ENCODE measurements at regions not wholly inside any gene's neighbourhood (a gene's known extent, or its start where the extent isn't known, plus 50 kb on each side); places are given as distances from the start of the nearest gene placed in this dataset.

DNA sequence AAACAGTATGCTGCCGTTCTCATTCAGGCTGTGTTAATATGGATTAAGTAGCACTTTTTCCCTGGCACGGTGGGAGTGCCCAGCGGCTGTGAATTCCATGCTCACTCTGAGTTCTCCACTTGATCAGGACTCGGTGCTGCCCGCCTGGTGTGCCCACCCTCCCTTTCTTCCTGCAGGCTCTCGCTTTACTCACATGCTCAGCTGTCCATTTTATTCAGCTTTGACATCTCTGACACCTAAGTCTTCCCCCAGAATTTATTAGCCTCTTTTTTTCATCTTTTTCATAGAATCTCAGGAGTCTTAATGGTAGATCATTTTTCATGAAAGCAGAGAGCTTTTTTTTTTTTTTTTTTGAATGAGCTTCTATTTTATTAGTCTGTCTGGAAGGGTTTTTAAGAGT lies 626.5 kb downstream of the IRX1 start:
- H3K27me3 Mint-ChIP-seq (ENCODE audit: low read depth) = no peaks in the 10 kb centered on the region
- no peak for ATAC-seq (replicated peaks in 1 of 2)
- no peaks in the 10 kb centered on the region for H3K36me3 Mint-ChIP-seq (ENCODE audit: insufficient read depth in 2 of 2)
- DNase-seq = no peak
- no peak overlapping the region for H3K4me3 Mint-ChIP-seq
- no peaks in the 10 kb centered on the region for H3K4me1 Mint-ChIP-seq (ENCODE audit: low read depth)
- no peak overlapping the region for H3K27ac Mint-ChIP-seq
- peaks cover 0 to 6% of the 10 kb centered on the region in 2 donors for H3K9me3 Mint-ChIP-seq

DNA sequence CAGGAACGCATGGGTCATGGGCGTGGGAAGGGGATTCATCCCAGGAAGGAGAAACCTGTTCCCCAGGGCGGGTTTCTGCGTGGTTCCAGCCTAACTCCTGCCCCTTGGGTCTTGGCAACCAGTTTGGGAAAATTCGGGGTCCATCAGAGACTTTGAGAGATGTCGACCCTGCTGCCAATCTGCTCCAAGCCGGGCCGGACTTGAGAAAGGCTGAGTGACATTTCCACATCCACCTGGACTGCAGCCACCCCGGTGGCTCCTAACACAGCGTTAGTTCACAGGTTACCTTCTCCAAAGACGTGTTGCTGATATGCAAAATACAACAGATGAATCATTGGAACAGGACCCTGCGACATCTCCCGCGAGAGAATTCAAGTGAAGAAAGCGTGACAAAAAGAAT lies 627.2 kb downstream of the IRX1 start:
- Mint-ChIP-seq H3K4me3 (no peak overlapping the region), H3K4me1 (ENCODE audit: low read depth) (no peaks in the 10 kb centered on the region), H3K27me3 (ENCODE audit: low read depth) (no peaks in the 10 kb centered on the region), H3K27ac (no peak overlapping the region), H3K36me3 (ENCODE audit: insufficient read depth in 2 of 2) (no peaks in the 10 kb centered on the region), H3K9me3 (peaks cover 0 to 4% of the 10 kb centered on the region in 2 donors)
- no peak for ATAC-seq (replicated peaks in 1 of 2)
- DNase-seq = no peak

DNA sequence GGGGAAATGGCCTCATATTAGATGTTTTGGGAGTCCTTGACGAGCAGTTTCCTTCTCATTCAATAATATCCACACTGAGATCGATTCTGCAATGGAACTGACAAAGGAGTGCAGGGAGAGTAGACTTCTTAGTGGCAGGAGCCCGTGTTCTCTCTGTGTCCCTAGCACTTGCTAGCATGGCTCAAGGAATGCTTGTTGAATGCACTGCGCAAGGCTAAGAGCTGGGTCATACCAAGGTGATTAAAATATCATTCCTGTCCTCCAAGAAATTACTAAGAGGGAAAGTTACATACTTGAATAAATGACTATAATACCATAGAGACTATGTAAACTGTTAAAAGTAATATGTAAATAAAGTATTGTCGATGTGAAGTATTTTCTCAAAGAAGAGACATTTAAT lies 630.1 kb downstream of the IRX1 start:
- no peak for DNase-seq
- peaks cover 0 to 3% of the 10 kb centered on the region in 2 donors for H3K9me3 Mint-ChIP-seq
- H3K4me3 Mint-ChIP-seq = no peak overlapping the region
- H3K36me3 Mint-ChIP-seq (ENCODE audit: insufficient read depth in 2 of 2) = no peaks in the 10 kb centered on the region
- H3K4me1 Mint-ChIP-seq (ENCODE audit: low read depth) = no peaks in the 10 kb centered on the region
- H3K27me3 Mint-ChIP-seq (ENCODE audit: low read depth) = no peaks in the 10 kb centered on the region
- no peak overlapping the region for H3K27ac Mint-ChIP-seq
- ATAC-seq (replicated peaks in 1 of 2) = no peak

DNA sequence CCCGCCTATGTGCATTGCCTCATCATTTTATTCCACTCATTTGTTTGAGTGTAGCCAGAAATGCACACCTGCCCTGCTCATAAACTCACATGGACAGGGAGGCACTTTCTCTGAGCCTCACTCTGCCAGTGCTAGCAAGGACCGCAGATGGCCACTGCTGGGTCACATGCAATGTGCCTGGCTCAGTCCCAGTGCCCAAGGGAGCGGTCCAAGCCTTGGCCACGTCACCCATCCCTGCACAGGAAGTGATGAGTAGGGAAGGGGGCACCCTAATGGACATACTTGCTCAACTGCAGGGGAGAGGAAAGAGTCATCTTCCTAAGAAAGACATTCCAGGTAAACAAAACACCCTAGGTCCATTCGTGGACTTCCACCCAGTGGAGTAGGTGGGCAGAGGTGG lies 630.9 kb downstream of the IRX1 start:
- H3K27ac Mint-ChIP-seq = no peak overlapping the region
- H3K36me3 Mint-ChIP-seq (ENCODE audit: insufficient read depth in 2 of 2) = no peaks in the 10 kb centered on the region
- H3K9me3 Mint-ChIP-seq = peaks cover 0 to 3% of the 10 kb centered on the region in 2 donors
- H3K27me3 Mint-ChIP-seq (ENCODE audit: low read depth) = no peaks in the 10 kb centered on the region
- DNase-seq (no peak), ATAC-seq (replicated peaks in 1 of 2) (no peak)
- H3K4me3 Mint-ChIP-seq = no peak overlapping the region
- H3K4me1 Mint-ChIP-seq (ENCODE audit: low read depth) = no peaks in the 10 kb centered on the region

DNA sequence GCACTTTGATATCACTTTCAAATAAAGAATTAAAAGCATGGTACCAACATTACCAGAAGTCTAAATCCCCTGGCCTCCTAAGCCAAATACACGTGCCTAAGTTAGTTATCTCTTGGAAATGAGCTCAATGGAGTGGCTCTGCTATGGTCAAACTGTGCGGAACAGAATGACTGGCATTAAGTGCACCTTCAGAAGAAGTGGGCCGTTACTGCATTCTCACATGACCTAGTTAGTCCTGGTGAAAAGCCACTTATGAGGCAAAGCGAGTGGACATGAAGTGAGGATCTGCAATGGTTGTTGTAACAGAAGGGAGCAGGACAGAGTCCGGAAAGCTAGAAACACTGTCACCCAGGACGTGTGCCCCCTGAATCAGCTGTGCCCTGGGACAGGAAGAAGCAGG lies 633.1 kb downstream of the IRX1 start:
- no peaks in the 10 kb centered on the region for H3K4me1 Mint-ChIP-seq (ENCODE audit: low read depth)
- DNase-seq (no peak), ATAC-seq (replicated peaks in 1 of 2) (no peak)
- H3K27ac Mint-ChIP-seq = no peak overlapping the region
- peaks cover 0 to 6% of the 10 kb centered on the region in 2 donors for H3K9me3 Mint-ChIP-seq
- H3K27me3 Mint-ChIP-seq (ENCODE audit: low read depth) = no peaks in the 10 kb centered on the region
- H3K4me3 Mint-ChIP-seq = no peak overlapping the region
- peaks cover 2% of the 10 kb centered on the region in 2 donors for H3K36me3 Mint-ChIP-seq (ENCODE audit: insufficient read depth in 2 of 2)

DNA sequence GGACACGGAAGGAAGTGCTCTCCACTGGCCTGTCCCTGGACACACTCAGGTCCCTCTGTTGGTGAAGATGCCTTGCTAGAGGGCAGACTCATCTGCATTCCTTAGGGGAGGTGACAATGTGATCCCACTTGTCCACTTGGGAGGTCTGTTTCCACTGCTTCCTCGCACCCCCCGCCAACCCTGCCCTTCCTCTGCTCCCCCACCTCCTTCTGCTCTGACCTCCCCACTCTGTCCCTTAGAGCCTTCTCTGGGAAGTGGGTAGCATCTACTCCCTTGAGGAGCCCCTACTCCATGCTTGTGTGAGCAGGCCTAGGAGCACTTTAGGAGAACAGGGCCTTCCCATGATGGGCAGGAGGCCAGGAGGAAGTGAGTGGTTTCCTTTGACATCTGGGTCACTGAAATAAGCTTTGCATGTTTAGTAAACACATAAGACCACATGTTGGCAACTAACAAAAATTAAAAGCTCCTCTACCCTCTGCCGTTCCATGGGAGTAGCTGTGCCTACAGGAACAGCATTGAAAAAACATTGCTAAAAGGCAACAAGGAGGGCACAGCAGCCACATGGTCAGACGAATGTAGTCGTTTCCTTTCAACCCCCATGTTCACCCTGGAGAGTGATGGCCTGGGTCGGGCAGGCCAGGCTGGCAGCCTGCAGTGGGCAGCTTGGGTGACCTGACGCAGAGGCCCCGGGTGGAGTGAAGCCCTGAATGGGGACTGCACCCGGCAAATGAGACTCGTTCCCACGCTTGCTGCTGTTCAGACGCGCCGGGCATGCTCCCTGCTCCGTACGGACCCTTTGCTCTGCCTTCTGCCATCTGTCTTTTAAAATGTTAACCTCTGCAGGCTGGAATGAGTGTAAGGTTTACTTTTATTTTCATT lies 634.0 kb downstream of the IRX1 start:
- Mint-ChIP-seq H3K36me3 (ENCODE audit: insufficient read depth in 2 of 2) (peaks cover 3 to 7% of the 10 kb centered on the region in 2 donors), H3K4me1 (ENCODE audit: low read depth) (no peaks in the 10 kb centered on the region), H3K9me3 (peaks cover 0 to 14% of the 10 kb centered on the region in 2 donors), H3K27ac (no peak overlapping the region), H3K4me3 (no peak overlapping the region), H3K27me3 (ENCODE audit: low read depth) (no peaks in the 10 kb centered on the region)
- ATAC-seq (replicated peaks in 1 of 2) (no peak), DNase-seq (no peak)

DNA sequence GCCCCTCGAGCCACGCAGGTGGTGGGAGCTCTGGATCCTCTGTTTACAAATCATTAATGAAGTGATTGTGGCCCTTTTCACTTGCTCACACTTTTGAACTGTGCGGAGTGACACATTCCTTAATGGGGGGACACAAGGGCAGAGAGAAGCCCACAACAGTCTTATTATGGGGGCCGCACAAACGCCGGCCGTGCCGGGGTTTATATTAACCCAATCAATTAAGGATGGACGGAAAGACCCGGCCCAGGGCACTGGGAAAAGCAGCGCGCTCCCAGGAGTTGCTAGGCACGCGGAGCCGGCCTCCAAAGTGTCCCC lies 634.8 kb downstream of the IRX1 start:
- Mint-ChIP-seq H3K9me3 (peaks cover 0 to 16% of the 10 kb centered on the region in 2 donors), H3K27ac (no peak overlapping the region), H3K4me3 (no peak overlapping the region), H3K27me3 (ENCODE audit: low read depth) (no peaks in the 10 kb centered on the region), H3K36me3 (ENCODE audit: insufficient read depth in 2 of 2) (peaks cover 5 to 7% of the 10 kb centered on the region in 2 donors), H3K4me1 (ENCODE audit: low read depth) (no peaks in the 10 kb centered on the region)
- ATAC-seq (replicated peaks in 1 of 2) = no peak
- DNase-seq = no peak

DNA sequence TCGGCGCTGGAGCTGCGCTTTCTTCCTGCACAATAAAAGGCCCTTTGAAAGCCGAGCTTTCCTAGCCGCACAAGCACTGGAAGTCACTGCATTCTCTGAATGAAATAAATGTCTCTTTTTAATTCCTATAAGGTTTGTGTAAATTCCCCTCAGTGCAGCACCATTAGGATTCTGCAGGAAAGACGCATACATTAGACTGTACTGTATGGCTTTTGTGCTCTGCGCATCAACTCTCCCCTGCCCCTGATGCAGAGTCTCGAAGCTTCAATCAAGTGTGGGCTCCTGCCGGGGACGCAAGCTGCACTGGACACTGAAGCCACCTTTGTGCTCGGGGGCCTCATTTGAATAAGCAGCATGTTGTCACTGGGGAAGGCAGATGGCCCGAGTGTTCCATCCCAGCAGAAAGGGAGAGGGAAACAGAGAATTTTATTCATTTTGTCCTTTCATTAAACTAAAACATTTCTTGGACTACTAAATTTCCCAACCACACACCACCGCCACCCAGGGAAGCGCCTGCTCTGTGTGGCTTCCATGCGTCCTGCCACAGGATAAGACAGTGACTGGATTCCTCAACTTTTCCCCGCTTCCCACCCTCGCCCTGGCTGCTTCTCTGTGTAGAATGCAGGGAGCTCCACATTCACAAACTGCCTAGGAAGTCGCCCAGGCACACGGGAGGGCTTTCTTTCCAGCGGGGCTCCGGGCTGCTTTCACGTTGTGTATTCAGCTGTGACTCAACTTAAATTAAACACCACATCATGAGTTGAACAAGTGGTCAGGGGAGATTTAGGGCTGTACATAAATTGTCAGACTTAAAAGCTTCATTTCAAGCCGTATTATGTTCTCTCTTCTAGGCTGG lies 635.4 kb downstream of the IRX1 start:
- Mint-ChIP-seq H3K4me3 (no peak overlapping the region), H3K4me1 (ENCODE audit: low read depth) (no peaks in the 10 kb centered on the region), H3K9me3 (peaks cover 0 to 16% of the 10 kb centered on the region in 2 donors), H3K27ac (no peak overlapping the region), H3K27me3 (ENCODE audit: low read depth) (no peaks in the 10 kb centered on the region), H3K36me3 (ENCODE audit: insufficient read depth in 2 of 2) (peaks cover 5 to 7% of the 10 kb centered on the region in 2 donors)
- ATAC-seq (replicated peaks in 1 of 2) (no peak), DNase-seq (no peak)

DNA sequence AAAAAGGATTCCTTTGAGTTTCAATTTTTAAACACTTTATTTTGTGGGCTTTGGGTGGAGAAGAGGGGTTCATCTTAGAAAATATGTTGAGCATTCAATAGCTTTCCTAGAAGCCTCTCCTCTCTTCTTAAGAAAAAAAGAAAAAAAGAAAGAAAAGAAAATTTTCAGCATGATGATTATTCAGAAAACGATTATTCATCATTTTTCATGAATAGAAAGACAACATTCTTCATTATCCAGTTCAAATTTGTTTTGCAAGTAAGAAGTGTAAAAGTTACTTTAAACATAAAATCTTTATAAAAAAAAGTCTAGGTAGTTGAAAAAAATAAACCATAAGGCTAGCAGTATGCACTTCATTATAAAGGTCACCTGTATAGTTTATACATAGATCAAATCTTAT lies 636.5 kb downstream of the IRX1 start:
- Mint-ChIP-seq H3K9me3 (peaks cover 0 to 16% of the 10 kb centered on the region in 2 donors), H3K4me3 (no peak overlapping the region)
- no peak for DNase-seq

DNA sequence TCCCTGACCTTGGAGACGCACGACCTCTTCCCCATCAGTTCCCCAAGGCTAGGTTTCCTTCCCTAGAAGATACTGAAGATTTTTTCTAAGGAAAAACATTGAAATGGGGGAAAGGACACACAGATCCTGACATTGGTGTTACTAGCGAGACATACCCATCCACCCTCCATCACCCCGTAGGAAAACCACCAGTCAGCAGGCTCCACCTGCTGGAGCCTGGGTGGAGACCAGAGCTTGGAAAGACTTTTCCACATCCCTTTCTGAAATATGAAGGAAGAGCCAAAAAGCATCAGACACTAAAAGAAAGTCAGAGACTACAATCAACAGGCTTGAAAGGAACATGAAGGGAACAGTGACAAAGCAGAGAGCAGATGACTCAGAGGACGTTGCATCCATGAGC lies 638.0 kb downstream of the IRX1 start:
- no peak for DNase-seq
- peaks cover 0 to 21% of the 10 kb centered on the region in 2 donors for H3K9me3 Mint-ChIP-seq
- H3K27me3 Mint-ChIP-seq (ENCODE audit: low read depth) = no peaks in the 10 kb centered on the region
- ATAC-seq (replicated peaks in 1 of 2) = no peak
- no peak overlapping the region for H3K4me3 Mint-ChIP-seq
- no peak overlapping the region for H3K27ac Mint-ChIP-seq
- no peaks in the 10 kb centered on the region for H3K4me1 Mint-ChIP-seq (ENCODE audit: low read depth)
- peaks cover 5 to 7% of the 10 kb centered on the region in 2 donors for H3K36me3 Mint-ChIP-seq (ENCODE audit: insufficient read depth in 2 of 2)

More for the DNA sequence above, 636.5 kb downstream of the IRX1 start:
- H3K4me1 Mint-ChIP-seq (ENCODE audit: low read depth) = no peaks in the 10 kb centered on the region
- ATAC-seq (replicated peaks in 1 of 2) = no peak
- H3K27me3 Mint-ChIP-seq (ENCODE audit: low read depth) = no peaks in the 10 kb centered on the region
- no peak overlapping the region for H3K27ac Mint-ChIP-seq
- H3K36me3 Mint-ChIP-seq (ENCODE audit: insufficient read depth in 2 of 2) = peaks cover 5 to 7% of the 10 kb centered on the region in 2 donors

DNA sequence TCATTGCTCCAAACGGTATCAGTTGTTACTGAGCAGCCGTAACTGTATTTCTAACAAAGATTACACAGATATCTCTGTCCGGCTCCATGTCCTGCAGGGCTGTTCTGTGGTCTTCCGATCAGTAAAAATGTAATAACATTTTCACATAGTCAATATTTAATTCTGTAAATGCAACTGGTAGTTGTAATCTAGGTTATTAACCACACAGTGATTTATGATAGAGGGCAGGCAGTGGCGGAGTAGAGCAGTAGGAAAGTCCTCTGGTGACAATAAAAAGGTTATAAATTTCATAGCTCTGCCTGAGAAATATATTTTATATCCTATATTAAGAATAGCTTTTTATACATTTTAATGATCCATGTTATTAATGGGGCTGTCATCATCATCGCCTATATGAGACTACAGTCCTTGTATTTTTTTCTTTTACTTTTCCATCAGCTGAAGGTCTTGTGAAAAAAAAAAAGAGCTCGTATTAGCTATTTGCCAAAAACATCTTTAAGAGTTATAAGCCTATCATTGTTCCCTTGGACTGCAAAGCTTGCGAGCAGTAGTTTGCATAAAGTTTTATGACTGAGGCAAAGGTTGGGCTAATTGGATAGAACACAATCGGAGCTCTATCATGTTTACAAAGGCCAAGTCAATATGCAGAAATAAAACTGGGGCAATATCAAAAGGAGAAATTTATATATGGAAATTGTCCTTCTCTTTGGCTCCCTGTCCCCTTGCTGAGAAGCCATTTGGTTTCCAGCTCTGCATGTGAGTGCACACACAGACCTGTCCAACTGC lies 648.0 kb downstream of the IRX1 start:
- DNase-seq (no peak), ATAC-seq (replicated peaks in 1 of 2) (no peak)
- Mint-ChIP-seq H3K27me3 (ENCODE audit: low read depth) (no peaks in the 10 kb centered on the region), H3K27ac (no peak overlapping the region), H3K36me3 (ENCODE audit: insufficient read depth in 2 of 2) (peaks cover 0 to 3% of the 10 kb centered on the region in 2 donors), H3K4me1 (ENCODE audit: low read depth) (no peaks in the 10 kb centered on the region), H3K4me3 (no peak overlapping the region), H3K9me3 (peaks cover 8 to 10% of the 10 kb centered on the region in 2 donors)

DNA sequence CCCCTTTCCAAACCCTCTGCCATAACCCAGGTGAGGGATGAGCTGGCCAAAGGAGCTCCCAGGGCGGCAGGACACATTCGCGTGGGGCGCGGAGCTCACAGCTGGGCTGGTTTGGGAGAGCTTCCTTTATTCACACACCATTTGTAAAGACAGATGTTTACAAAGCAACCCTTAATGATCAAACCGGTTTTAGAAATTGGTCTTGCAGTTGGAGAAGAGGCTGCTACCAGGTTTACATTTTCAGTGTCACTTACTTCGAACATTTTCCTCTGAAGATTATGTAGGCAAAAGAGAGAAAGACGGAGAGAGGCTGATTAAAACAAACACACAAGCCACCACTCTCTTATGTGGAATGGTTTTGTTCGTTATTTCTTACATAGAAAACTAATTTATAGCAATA lies 648.7 kb downstream of the IRX1 start:
- H3K36me3 Mint-ChIP-seq (ENCODE audit: insufficient read depth in 2 of 2) = peaks cover 0 to 3% of the 10 kb centered on the region in 2 donors
- ATAC-seq (replicated peaks in 1 of 2) (no peak), DNase-seq (no peak)
- H3K9me3 Mint-ChIP-seq = peaks cover 5 to 10% of the 10 kb centered on the region in 2 donors
- H3K4me1 Mint-ChIP-seq (ENCODE audit: low read depth) = no peaks in the 10 kb centered on the region
- no peaks in the 10 kb centered on the region for H3K27me3 Mint-ChIP-seq (ENCODE audit: low read depth)
- no peak overlapping the region for H3K4me3 Mint-ChIP-seq
- H3K27ac Mint-ChIP-seq = no peak overlapping the region

DNA sequence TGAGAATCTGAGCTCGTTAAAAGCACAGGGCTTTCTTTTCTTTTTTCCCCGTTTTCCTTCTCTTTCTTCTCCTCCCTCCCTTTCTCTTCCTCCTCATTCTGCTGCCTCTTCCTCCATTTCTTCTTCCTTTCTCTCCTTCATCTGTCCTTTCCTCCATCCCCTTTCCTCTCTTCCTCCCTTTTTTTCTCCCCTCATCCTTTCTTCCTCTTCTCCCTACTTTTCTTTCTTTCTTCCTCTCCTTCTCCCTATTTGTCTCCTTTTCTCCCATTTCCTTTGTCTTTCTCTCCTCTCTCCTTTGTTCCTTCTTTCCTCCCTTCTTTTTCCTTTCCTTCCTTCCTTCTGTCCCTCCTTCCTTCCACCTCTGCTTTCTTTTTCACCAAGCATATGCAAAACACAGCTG lies 649.4 kb downstream of the IRX1 start:
- ATAC-seq (replicated peaks in 1 of 2) (no peak), DNase-seq (no peak)
- Mint-ChIP-seq H3K27ac (no peak overlapping the region), H3K36me3 (ENCODE audit: insufficient read depth in 2 of 2) (peaks cover 0 to 3% of the 10 kb centered on the region in 2 donors), H3K4me3 (no peak overlapping the region), H3K4me1 (ENCODE audit: low read depth) (no peaks in the 10 kb centered on the region), H3K27me3 (ENCODE audit: low read depth) (no peaks in the 10 kb centered on the region), H3K9me3 (peaks cover 7 to 9% of the 10 kb centered on the region in 2 donors)

Measured in activated T-cell treated with anti-CD3 and anti-CD28 coated beads, Interleukin-2, amount 50 U/mL, for 72 hours (primary cell).